GM19468 (cell line): ENCODE measurements at regions not wholly inside any gene's neighbourhood (a gene's known extent, or its start where the extent isn't known, plus 50 kb on each side); places are given as distances from the start of the nearest gene placed in this dataset.
A peak's percentile ranks its signal among the peaks of the same experiment; 100 is the strongest.
"Not testable (repeated sequence)": the region's sequence is repeated elsewhere in the genome, so short reads cannot be mapped to it uniquely, and the experiment has no call there.

Experiments used
- ATAC-seq: cut with Tn5 transposase; IDR thresholded peaks from one replicate; pipeline ENCODE4 v1.9.1; 2021; ENCODE audit warnings: mild to moderate bottlenecking, moderate library complexity, moderate number of reproducible peaks; ENCODE audit not compliant: unreplicated experiment; ENCODE audit errors: extremely low read depth

GRCh38 chr14:58725871-58726270 is 88.1 kb downstream of the DACT1 start:
- no peak for ATAC-seq

GRCh38 chr14:58730792-58731464 is 93.2 kb downstream of the DACT1 start:
- no peak for ATAC-seq

GRCh38 chr14:58731465-58732293 is 93.9 kb downstream of the DACT1 start:
- no peak for ATAC-seq

- ATAC-seq: no peak
Observed at GRCh38 chr14:58732387-58732786, 94.6 kb downstream of the DACT1 start.

- ATAC-seq: peak; percentile 84
Observed at GRCh38 chr14:58733451-58734208, 95.9 kb downstream of the DACT1 start.

GRCh38 chr14:58735596-58735995 is 97.8 kb downstream of the DACT1 start:
- no peak for ATAC-seq

- no peak for ATAC-seq
Observed at GRCh38 chr14:58736606-58737005, 98.8 kb downstream of the DACT1 start.

GRCh38 chr14:58737511-58737910 is 99.7 kb downstream of the DACT1 start:
- no peak for ATAC-seq

- ATAC-seq: no peak
Observed at GRCh38 chr14:58738189-58738836, 100.6 kb downstream of the DACT1 start.

- no peak for ATAC-seq
Observed at GRCh38 chr14:58738876-58739275, 101.1 kb downstream of the DACT1 start.

- peak; percentile 75 for ATAC-seq
Observed at GRCh38 chr14:58739674-58740073, 101.9 kb downstream of the DACT1 start.

- ATAC-seq: no peak
Observed at GRCh38 chr14:58740379-58740935, 102.7 kb downstream of the DACT1 start.

GRCh38 chr14:58744801-58745394 is 107.1 kb downstream of the DACT1 start:
- no peak for ATAC-seq

GRCh38 chr14:58746261-58746660 is 108.5 kb downstream of the DACT1 start:
- ATAC-seq: no peak

GRCh38 chr14:58746701-58747100 is 108.9 kb downstream of the DACT1 start:
- no peak for ATAC-seq

GRCh38 chr14:58747181-58747580 is 109.4 kb downstream of the DACT1 start:
- ATAC-seq: no peak

- ATAC-seq: not testable (repeated sequence)
Observed at GRCh38 chr14:58748251-58748650, 110.5 kb downstream of the DACT1 start.

GRCh38 chr14:58749066-58749669 is 111.4 kb downstream of the DACT1 start:
- ATAC-seq: peak; percentile 80
